Muscle layer of colon (tissue), 2 donors: ENCODE measurements at regions not wholly inside any gene's neighbourhood (a gene's known extent, or its start where the extent isn't known, plus 50 kb on each side); places are given as distances from the start of the nearest gene placed in this dataset.

Source experiments
- H3K27ac ChIP-seq: one replicate; pipeline ENCODE4 v1.7.0; 2013; ENCODE audit warnings: low read depth, mild to moderate bottlenecking, low read length, moderate library complexity
- H3K27me3 ChIP-seq, 2 donors: one replicate each; pipeline ENCODE4 v1.7.0; 2013; ENCODE audit warnings: low read length in 2 of 2, mild to moderate bottlenecking in 2 of 2; ENCODE audit not compliant: insufficient read depth in 2 of 2, control insufficient read depth in 1 of 2
- H3K36me3 ChIP-seq: one replicate; pipeline ENCODE4 v1.7.0; 2013; ENCODE audit warnings: mild to moderate bottlenecking, low read length; ENCODE audit not compliant: insufficient read depth
- H3K4me1 ChIP-seq: one replicate; pipeline ENCODE4 v1.7.0; 2013; ENCODE audit warnings: mild to moderate bottlenecking, low read length; ENCODE audit not compliant: insufficient read depth
- H3K4me3 ChIP-seq, 2 donors: one replicate each; pipeline ENCODE4 v1.7.0; 2013; ENCODE audit warnings: low read length in 2 of 2, low read depth in 1 of 2, mild to moderate bottlenecking in 1 of 2, moderate library complexity in 1 of 2
- H3K9ac ChIP-seq: one replicate; pipeline ENCODE4 v1.7.0; 2013; ENCODE audit warnings: low read length
- H3K9me3 ChIP-seq: one replicate; pipeline ENCODE4 v1.7.0; 2013; ENCODE audit warnings: mild to moderate bottlenecking, low read length
- donor health status: abdominal sarcoma.
- donor health status: Adenocarcinoma of cecum.

- Histone ChIP-seq H3K27me3 (no peaks in the 10 kb centered on the region), H3K9ac (no peak overlapping the region)
Measured at GRCh38 chr12:127463237-127463636, 803.7 kb upstream of the TMEM132C start.

GRCh38 chr12:127469331-127469730 lies 797.6 kb upstream of the TMEM132C start:
- Histone ChIP-seq H3K27me3 (no peaks in the 10 kb centered on the region), H3K9me3 (no peaks in the 10 kb centered on the region), H3K4me1 (no peaks in the 10 kb centered on the region), H3K4me3 (no peak overlapping the region), H3K9ac (no peak overlapping the region), H3K36me3 (no peaks in the 10 kb centered on the region), H3K27ac (no peak overlapping the region)

More at GRCh38 chr12:127463237-127463636, 803.7 kb upstream of the TMEM132C start:
- no peaks in the 10 kb centered on the region for H3K9me3 ChIP-seq
- H3K4me3 ChIP-seq, result no peak overlapping the region
- no peaks in the 10 kb centered on the region for H3K4me1 ChIP-seq
- no peaks in the 10 kb centered on the region for H3K36me3 ChIP-seq
- no peak overlapping the region for H3K27ac ChIP-seq

- no peaks in the 10 kb centered on the region for H3K4me1 ChIP-seq
- no peak overlapping the region for H3K9ac ChIP-seq
- H3K27me3 ChIP-seq, result no peaks in the 10 kb centered on the region
- no peaks in the 10 kb centered on the region for H3K9me3 ChIP-seq
- no peaks in the 10 kb centered on the region for H3K36me3 ChIP-seq
- no peak overlapping the region for H3K27ac ChIP-seq
- no peak overlapping the region for H3K4me3 ChIP-seq
Measured at GRCh38 chr12:127473766-127474165, 793.2 kb upstream of the TMEM132C start.

DNA sequence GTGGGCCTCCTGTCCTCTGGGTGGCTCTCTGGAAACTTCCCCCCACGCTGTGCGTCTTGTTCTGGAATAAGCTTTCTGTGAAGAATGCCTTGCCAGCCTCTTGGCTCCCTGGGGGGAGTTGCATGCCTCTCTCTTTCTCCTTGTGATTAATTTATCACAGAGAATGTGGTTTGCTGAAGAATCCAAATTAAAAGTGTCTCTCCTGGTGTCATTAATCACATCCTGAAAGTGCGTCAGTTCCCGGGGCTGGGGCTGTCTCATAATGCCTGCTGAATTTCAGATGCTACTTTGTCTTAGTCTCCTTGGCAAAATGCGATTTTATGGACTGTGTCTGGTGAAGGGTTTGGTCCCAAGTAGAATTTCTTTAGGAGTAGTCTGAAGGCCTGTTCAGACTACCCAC lies 787.7 kb upstream of the TMEM132C start:
- Histone ChIP-seq H3K27me3 (no peaks in the 10 kb centered on the region), H3K9me3 (no peaks in the 10 kb centered on the region), H3K27ac (no peak overlapping the region), H3K36me3 (no peaks in the 10 kb centered on the region), H3K9ac (no peak overlapping the region), H3K4me1 (no peaks in the 10 kb centered on the region), H3K4me3 (no peak overlapping the region)

DNA sequence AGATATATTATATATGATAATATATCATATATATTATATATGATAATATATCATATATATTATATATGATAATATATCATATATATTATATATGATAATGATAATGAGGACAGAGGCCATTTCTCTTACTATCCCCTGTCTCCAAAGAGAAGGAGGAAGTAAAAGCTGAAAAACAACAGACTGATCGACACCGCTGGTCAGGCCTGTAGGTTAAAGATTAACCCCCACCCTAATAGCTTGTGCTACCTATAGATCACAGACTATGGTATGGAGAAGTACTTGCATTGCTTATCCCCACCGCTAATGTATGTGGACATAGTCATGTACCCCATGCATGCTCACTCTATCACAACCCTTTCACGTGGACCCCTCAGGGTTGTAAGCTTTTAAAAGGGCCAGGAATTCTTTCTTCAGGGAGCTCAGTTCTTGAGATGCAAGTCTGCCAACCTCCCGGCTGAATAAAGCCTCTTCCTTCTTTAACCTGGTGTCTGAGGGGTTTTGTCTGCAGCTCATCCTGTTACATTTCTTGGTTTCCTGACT lies 786.1 kb upstream of the TMEM132C start:
- Histone ChIP-seq H3K9me3 (no peaks in the 10 kb centered on the region), H3K36me3 (no peaks in the 10 kb centered on the region), H3K4me3 (no peak overlapping the region), H3K9ac (no peak overlapping the region), H3K27me3 (no peaks in the 10 kb centered on the region), H3K27ac (no peak overlapping the region), H3K4me1 (no peaks in the 10 kb centered on the region)

- Histone ChIP-seq H3K9me3 (no peaks in the 10 kb centered on the region), H3K9ac (no peak overlapping the region), H3K27ac (no peak overlapping the region), H3K27me3 (no peaks in the 10 kb centered on the region), H3K36me3 (no peaks in the 10 kb centered on the region), H3K4me3 (no peak overlapping the region), H3K4me1 (no peaks in the 10 kb centered on the region)
Measured at GRCh38 chr12:127482950-127483349, 784.0 kb upstream of the TMEM132C start.

DNA sequence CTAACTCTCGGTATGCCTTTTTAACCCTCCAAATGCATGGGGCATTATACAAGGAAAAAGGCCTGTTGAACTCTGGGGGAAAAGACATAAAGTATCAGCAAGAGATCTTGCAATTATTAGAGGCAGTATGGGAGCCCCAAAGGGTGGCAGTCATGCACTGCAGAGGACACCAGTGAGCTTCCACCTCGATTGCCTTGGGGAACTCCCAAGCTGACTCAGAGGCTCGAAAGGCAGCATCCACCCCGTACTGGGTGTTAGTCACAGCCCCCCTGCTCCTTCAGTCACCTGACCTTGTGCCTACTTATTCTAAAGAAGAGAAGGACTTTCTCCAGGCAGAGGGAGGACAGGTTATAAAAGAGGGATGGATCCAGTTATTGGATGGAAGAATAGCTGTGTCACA lies 781.4 kb upstream of the TMEM132C start:
- no peaks in the 10 kb centered on the region for H3K27me3 ChIP-seq
- no peak overlapping the region for H3K9ac ChIP-seq
- no peak overlapping the region for H3K27ac ChIP-seq
- H3K9me3 ChIP-seq, result no peaks in the 10 kb centered on the region
- no peaks in the 10 kb centered on the region for H3K36me3 ChIP-seq
- H3K4me3 ChIP-seq, result no peak overlapping the region
- H3K4me1 ChIP-seq, result no peaks in the 10 kb centered on the region

DNA sequence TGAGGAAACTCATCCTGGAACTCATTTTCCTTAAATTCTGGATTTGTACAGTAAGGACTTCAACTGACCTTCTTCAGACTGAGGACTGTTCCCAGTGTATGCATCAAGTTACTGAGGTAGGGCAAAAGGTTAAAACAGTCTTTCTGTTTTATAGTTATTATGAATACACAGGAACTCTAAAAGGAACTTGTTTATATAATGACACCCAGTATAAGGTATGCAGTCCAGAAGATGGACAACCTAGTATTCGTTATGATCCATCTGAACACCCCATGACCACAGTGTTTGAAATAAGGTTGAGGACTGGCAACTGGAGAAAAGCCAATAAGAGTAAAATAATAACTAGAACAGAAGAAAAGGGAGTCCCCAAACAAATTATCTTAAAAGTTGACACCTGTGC lies 779.9 kb upstream of the TMEM132C start:
- no peak overlapping the region for H3K9ac ChIP-seq
- H3K36me3 ChIP-seq, result no peaks in the 10 kb centered on the region
- no peaks in the 10 kb centered on the region for H3K9me3 ChIP-seq
- no peaks in the 10 kb centered on the region for H3K27me3 ChIP-seq
- H3K4me1 ChIP-seq, result no peaks in the 10 kb centered on the region
- no peak overlapping the region for H3K4me3 ChIP-seq
- H3K27ac ChIP-seq, result no peak overlapping the region

DNA sequence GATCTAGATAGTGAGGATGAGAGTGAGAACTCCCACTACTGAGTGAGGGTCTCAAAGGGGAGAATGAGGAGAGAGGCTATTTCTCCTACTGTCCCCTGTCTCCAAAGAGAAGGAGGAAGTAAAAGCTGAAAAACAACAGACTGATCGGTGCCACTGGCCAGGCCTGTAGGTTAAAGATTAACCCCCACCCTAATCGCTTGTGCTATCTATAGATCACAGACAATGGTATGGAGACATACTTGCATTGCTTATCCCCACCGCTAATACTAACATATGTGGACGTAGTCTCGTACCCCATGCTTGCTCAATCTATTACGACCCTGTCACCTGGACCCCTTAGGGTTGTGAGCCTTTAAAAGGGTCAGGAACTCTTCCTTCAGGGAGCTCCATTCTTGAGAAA lies 777.9 kb upstream of the TMEM132C start:
- H3K4me1 ChIP-seq, result no peaks in the 10 kb centered on the region
- no peaks in the 10 kb centered on the region for H3K27me3 ChIP-seq
- no peaks in the 10 kb centered on the region for H3K36me3 ChIP-seq
- no peaks in the 10 kb centered on the region for H3K9me3 ChIP-seq
- H3K4me3 ChIP-seq, result no peak overlapping the region
- H3K9ac ChIP-seq, result no peak overlapping the region
- no peak overlapping the region for H3K27ac ChIP-seq

- no peak overlapping the region for H3K9ac ChIP-seq
- H3K4me3 ChIP-seq, result no peak overlapping the region
- no peak overlapping the region for H3K27ac ChIP-seq
- H3K27me3 ChIP-seq, result no peaks in the 10 kb centered on the region
- no peaks in the 10 kb centered on the region for H3K4me1 ChIP-seq
- no peaks in the 10 kb centered on the region for H3K36me3 ChIP-seq
- no peaks in the 10 kb centered on the region for H3K9me3 ChIP-seq
Measured at GRCh38 chr12:127494961-127495915, 771.7 kb upstream of the TMEM132C start.

DNA sequence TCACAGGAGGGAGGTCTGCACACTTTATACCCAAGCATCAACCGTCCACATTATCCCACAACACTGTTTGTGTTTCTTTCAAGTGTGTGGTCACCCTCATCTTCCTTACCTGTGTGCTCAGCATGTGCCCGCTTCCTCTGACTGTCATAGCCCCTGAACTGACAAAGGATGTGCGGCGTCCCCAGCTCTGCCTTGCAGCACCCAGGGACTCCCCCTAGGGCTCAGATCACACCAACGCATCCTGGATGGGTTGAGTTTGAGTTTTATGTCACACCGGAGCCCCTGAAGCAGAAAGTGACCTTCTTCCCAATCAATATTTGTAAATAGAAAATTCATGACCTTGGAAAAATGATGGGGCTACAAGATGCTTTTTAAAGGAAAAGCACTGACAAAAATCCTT lies 770.7 kb upstream of the TMEM132C start:
- Histone ChIP-seq H3K9me3 (no peaks in the 10 kb centered on the region), H3K27ac (no peak overlapping the region), H3K4me3 (no peak overlapping the region), H3K9ac (no peak overlapping the region), H3K4me1 (no peaks in the 10 kb centered on the region), H3K36me3 (no peaks in the 10 kb centered on the region), H3K27me3 (no peaks in the 10 kb centered on the region)
